ENCODE measurements at regions not wholly inside any gene's neighbourhood (a gene's known extent, or its start where the extent isn't known, plus 50 kb on each side); places are given as distances from the start of the nearest gene placed in this dataset.

- TF ChIP-seq CTCF (conservative IDR thresholded peaks at IDR 0.05; ENCODE audit: low read depth, low read length) (no peak), EZH2phosphoT487 (IDR thresholded peaks at IDR 0.05; ENCODE audit: borderline replicate concordance, low read length) (no peak), EZH2 (IDR thresholded peaks at IDR 0.05; ENCODE audit: low read length, unreplicated experiment) (no peak)
These were observed 368.2 kb downstream of the EPHA4 start for GRCh38 chr2:221203856-221204255.
